ENCODE measurements at regions not wholly inside any gene's neighbourhood (a gene's known extent, or its start where the extent isn't known, plus 50 kb on each side); places are given as distances from the start of the nearest gene placed in this dataset.
"Not testable (repeated sequence)": the region's sequence is repeated elsewhere in the genome, so short reads cannot be mapped to it uniquely, and the experiment has no call there.

DNA sequence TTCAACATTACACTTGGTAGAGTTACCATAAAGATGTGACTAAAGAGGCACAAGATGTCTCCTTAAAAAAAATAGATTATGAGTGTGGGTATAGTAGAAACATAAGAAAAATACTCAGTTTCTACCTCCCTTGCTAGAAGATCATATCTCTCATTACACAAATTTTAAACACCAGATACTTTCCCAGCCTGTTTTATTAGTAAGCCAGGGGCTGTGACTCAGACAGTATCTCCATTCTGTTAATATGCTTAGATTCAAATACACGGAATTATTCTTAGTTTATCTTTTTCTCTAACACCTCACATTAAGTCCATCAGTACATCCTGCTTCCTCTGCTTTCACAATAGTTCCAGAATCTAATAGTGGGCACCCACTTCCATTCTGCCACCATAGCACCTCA lies 561.8 kb upstream of the ADAMTS5 start:
- ChIA-PET POLR2A (no interaction called here), CTCF (interaction anchor here (1.7 kb wide), 1 partner anchor 1217 kb away, joined by 4 read pairs; no protein-coding TSS in a partner anchor)

DNA sequence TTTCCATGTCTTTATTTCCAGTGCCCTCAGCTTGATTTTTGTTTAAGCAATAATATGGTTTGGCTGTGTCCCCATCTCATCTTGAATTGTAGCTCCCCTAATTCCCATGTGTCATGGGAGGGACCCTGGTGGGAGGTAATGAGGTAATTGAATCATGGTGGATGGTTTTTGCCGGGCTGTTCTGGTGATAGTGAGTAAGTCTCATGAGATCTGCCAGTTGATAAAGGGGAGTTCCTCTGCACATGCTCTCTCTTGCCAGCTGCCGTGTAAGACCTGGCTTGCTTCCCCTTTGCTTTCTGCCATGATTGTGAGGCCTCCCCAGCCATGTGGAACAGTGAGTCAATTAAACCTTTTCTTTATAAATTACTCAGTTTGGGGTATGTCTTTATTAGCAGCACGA lies 559.6 kb upstream of the ADAMTS5 start:
- POLR2A ChIA-PET, result no interaction called here
- H3K4me3 ChIP-seq (ENCODE audit: low read depth, low read length), result no peak overlapping the region
- DNase-seq (ENCODE audit: low read depth, low spot score), result no peak
- TF ChIP-seq, protein P1, sequence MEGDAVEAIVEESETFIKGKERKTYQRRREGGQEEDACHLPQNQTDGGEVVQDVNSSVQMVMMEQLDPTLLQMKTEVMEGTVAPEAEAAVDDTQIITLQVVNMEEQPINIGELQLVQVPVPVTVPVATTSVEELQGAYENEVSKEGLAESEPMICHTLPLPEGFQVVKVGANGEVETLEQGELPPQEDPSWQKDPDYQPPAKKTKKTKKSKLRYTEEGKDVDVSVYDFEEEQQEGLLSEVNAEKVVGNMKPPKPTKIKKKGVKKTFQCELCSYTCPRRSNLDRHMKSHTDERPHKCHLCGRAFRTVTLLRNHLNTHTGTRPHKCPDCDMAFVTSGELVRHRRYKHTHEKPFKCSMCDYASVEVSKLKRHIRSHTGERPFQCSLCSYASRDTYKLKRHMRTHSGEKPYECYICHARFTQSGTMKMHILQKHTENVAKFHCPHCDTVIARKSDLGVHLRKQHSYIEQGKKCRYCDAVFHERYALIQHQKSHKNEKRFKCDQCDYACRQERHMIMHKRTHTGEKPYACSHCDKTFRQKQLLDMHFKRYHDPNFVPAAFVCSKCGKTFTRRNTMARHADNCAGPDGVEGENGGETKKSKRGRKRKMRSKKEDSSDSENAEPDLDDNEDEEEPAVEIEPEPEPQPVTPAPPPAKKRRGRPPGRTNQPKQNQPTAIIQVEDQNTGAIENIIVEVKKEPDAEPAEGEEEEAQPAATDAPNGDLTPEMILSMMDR (IDR thresholded peaks at IDR 0.05; ENCODE audit: insufficient read depth, low read length, missing control alignments), result no peak
- CTCF ChIA-PET, result interaction anchor here (1.4 kb wide), 1 partner anchor 37 kb away, joined by 5 read pairs; no protein-coding TSS in a partner anchor

More for the DNA sequence above, 561.8 kb upstream of the ADAMTS5 start:
- no peak for DNase-seq (ENCODE audit: low read depth, low spot score)
- H3K4me3 ChIP-seq (ENCODE audit: low read depth, low read length), result no peak overlapping the region
- TF ChIP-seq, protein P1 (IDR thresholded peaks at IDR 0.05; ENCODE audit: insufficient read depth, low read length, missing control alignments), result no peak

DNA sequence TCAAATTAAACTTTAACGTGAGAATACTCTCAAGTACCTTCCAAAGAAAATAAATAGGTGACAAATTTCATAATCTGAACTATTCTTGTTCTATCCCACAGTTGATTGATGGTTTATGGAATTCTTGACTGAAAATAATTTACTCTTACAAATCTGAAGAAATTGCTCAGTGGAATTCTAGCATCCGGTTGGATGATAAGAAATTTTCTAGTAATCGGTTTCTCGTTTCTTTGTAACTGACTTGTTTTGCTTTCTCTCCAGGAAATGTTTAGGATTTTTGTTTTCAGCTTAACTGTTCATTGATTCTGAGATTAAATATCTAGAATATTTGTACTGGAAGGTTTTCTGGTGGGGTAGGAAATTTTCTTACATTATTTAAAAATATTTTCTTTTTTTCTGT lies 558.9 kb upstream of the ADAMTS5 start:
- TF ChIP-seq, protein P1 (IDR thresholded peaks at IDR 0.05; ENCODE audit: insufficient read depth, low read length, missing control alignments), result no peak
- POLR2A ChIA-PET, result no interaction called here
- no peak for DNase-seq (ENCODE audit: low read depth, low spot score)
- CTCF ChIA-PET, result no interaction called here
- no peak overlapping the region for H3K4me3 ChIP-seq (ENCODE audit: low read depth, low read length)

DNA sequence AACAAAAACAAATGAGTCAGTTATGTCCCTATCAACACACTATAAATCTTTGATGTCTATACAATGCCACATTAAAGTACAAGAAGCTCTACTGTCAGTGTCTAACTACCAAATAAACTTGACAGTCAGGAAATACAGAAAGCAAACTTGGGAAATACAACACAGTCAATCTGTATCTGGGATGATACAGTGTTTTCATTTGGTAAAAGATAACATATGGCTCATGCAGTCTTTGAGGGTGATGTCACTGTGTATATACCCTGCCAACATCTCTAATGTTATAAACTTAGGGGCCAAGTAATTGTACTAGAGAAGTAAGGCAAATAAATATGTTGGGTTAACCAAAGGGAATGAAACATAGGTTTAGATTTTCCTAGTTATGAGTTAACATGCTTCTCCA lies 552.5 kb upstream of the ADAMTS5 start:
- no peak overlapping the region for H3K4me3 ChIP-seq (ENCODE audit: low read depth, low read length)
- CTCF ChIA-PET, result no interaction called here
- peak; percentile 73 for DNase-seq (ENCODE audit: low read depth, low spot score)
- TF ChIP-seq, protein P1 (IDR thresholded peaks at IDR 0.05; ENCODE audit: insufficient read depth, low read length, missing control alignments), result no peak
- POLR2A ChIA-PET, result interaction anchor here (0.9 to 1.0 kb wide), 2 partner anchors 53 to 673 kb away, joined by 3 to 4 read pairs; no protein-coding TSS in a partner anchor

DNA sequence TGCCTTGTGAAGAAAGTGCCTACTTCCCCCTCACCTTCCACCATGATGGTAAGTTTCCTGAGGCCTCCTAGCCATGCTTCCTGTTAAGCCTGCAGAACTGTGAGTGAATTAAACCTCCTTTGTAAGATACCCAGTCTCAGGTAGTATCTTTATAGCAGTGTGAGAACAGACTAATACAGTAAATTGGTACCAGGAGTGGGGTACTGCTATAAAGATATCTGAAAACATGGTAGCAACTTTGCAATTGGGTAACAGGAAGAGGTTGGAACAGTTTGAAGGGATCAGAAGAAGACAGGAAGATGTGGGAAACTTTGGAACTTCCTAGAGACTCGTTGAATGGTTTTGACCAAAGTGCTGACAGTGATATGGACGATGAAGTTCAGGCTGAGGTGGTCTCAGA lies 550.3 kb upstream of the ADAMTS5 start:
- CTCF ChIA-PET; DNase-seq (ENCODE audit: low read depth, low spot score); POLR2A ChIA-PET; H3K4me3 ChIP-seq (ENCODE audit: low read depth, low read length): not testable (repeated sequence)

DNA sequence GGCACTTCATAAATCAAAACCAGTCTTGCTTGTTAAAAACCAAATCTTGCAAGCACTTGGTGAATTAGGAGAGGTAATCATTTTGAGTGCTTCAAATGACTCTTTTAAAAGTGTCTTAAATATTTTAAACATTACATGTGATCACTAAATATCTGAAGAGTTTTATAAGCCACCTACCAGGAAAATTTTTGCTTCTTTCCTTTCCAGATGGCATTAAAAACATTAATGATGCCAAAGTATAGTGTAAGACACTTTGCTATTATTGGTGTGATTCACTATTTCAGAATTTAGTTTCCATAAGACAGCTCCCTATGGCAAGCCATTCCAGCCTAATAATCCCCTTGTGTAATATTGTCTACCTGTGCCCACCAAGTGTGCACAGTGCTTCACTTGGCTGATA lies 548.8 kb upstream of the ADAMTS5 start:
- no peak for DNase-seq (ENCODE audit: low read depth, low spot score)
- TF ChIP-seq, protein P1 (IDR thresholded peaks at IDR 0.05; ENCODE audit: insufficient read depth, low read length, missing control alignments), result no peak
- CTCF ChIA-PET, result interaction anchor here (1.5 kb wide), 1 partner anchor 665 kb away, joined by 4 read pairs; no protein-coding TSS in a partner anchor
- POLR2A ChIA-PET, result no interaction called here
- no peak overlapping the region for H3K4me3 ChIP-seq (ENCODE audit: low read depth, low read length)

DNA sequence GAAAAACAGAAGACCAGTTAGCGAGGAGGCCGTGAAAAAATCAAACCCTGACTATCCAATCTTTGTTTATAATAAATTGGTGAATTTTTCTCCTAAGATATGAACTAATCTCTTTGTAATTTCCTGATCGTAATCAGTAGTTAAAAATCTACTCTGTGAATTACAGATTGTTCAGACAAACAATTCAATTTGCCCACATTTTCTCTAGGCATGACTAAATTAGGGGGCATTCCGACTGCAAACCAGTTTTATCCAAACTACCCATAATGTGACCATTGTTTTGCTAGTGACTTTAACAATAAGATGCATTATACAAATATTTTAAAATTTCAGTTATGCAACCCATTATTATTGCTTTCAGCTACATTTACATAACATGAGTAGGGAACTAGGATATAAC lies 546.9 kb upstream of the ADAMTS5 start:
- no peak for DNase-seq (ENCODE audit: low read depth, low spot score)
- CTCF ChIA-PET, result no interaction called here

More for the DNA sequence above, 546.9 kb upstream of the ADAMTS5 start:
- POLR2A ChIA-PET, result no interaction called here
- TF ChIP-seq, protein P1 (IDR thresholded peaks at IDR 0.05; ENCODE audit: insufficient read depth, low read length, missing control alignments), result no peak
- H3K4me3 ChIP-seq (ENCODE audit: low read depth, low read length), result no peak overlapping the region

Measured in AG04449 (cell line).